GM23248 (cell line): ENCODE measurements at regions not wholly inside any gene's neighbourhood (a gene's known extent, or its start where the extent isn't known, plus 50 kb on each side); places are given as distances from the start of the nearest gene placed in this dataset.
"Not testable (repeated sequence)": the region's sequence is repeated elsewhere in the genome, so short reads cannot be mapped to it uniquely, and the experiment has no call there.

ENCODE experiments used
- DNase-seq: peaks from one replicate; pipeline ENCODE4 v3.0.0-alpha.2; 2015
- H2AFZ ChIP-seq: fragments of 200-600 bp; sonication (generic); 2 replicates; pipeline ENCODE4 v1.6.1; 2016; ENCODE audit warnings: antibody characterized with exemption
- H3F3A ChIP-seq: fragments of 200-600 bp; sonication (generic); 2 replicates; pipeline ENCODE4 v1.6.1; 2016; ENCODE audit warnings: mild to moderate bottlenecking, antibody characterized with exemption, mixed run types; ENCODE audit not compliant: insufficient read depth
- H3K27ac ChIP-seq: fragments of 200-600 bp; sonication (generic); 2 replicates; pipeline ENCODE4 v1.5.1; 2016; ENCODE audit warnings: mild to moderate bottlenecking
- H3K27me3 ChIP-seq: fragments of 200-600 bp; sonication (generic); replicated peaks from 2 replicates; pipeline ENCODE4 v1.6.1; 2016; ENCODE audit warnings: mild to moderate bottlenecking; ENCODE audit not compliant: insufficient read depth
- H3K36me3 ChIP-seq: fragments of 200-600 bp; sonication (generic); 2 replicates; pipeline ENCODE4 v1.6.1; 2016; ENCODE audit warnings: low read depth, mild to moderate bottlenecking
- H3K4me1 ChIP-seq: fragments of 200-600 bp; sonication (generic); 2 replicates; pipeline ENCODE4 v1.6.1; 2016; ENCODE audit warnings: mild to moderate bottlenecking; ENCODE audit not compliant: insufficient read depth
- H3K4me2 ChIP-seq: fragments of 200-600 bp; sonication (generic); one replicate; pipeline ENCODE4 v1.6.1; 2016; ENCODE audit warnings: mild to moderate bottlenecking; ENCODE audit not compliant: unreplicated experiment
- H3K4me3 ChIP-seq: fragments of 200-600 bp; sonication (generic); 2 replicates; pipeline ENCODE4 v1.5.1; 2016; ENCODE audit warnings: mild to moderate bottlenecking
- H3K79me2 ChIP-seq: fragments of 200-600 bp; sonication (generic); 2 replicates; pipeline ENCODE4 v1.6.1; 2016; ENCODE audit warnings: mild to moderate bottlenecking; ENCODE audit not compliant: insufficient read depth
- H3K9ac ChIP-seq: fragments of 200-600 bp; sonication (generic); 2 replicates; pipeline ENCODE4 v1.6.1; 2016; ENCODE audit warnings: mild to moderate bottlenecking
- H3K9me2 ChIP-seq: fragments of 200-600 bp; sonication (generic); 2 replicates; pipeline ENCODE4 v1.6.1; 2016; ENCODE audit warnings: mixed run types, mild to moderate bottlenecking, moderate library complexity; ENCODE audit not compliant: insufficient read depth
- H3K9me3 ChIP-seq: fragments of 200-600 bp; sonication (generic); one replicate; pipeline ENCODE4 v1.6.1; 2017; ENCODE audit warnings: low read depth
- H4K20me1 ChIP-seq: fragments of 200-600 bp; sonication (generic); 2 replicates; pipeline ENCODE4 v1.6.0; 2016; ENCODE audit not compliant: insufficient read depth
- EZH2 ChIP-seq: fragments of 200-600 bp; sonication (generic); IDR thresholded peaks from 2 replicates; pipeline ENCODE4 v1.6.1; 2018; ENCODE audit warnings: antibody characterized with exemption, mild to moderate bottlenecking; ENCODE audit not compliant: insufficient read depth, poor library complexity, severe bottlenecking
- EZH2phosphoT487 ChIP-seq: fragments of 200-600 bp; sonication (generic); IDR thresholded peaks from 2 replicates; pipeline ENCODE4 v1.6.1; 2018; ENCODE audit warnings: antibody characterized with exemption, moderate library complexity, mild to moderate bottlenecking, low read depth; ENCODE audit not compliant: insufficient read depth
- WGBS, 2 experiments: methylation state at CpG; one replicate each; pipeline ENCODE4 v1.1.6; 2015 to 2017; ENCODE audit warnings: low lambda C conversion rate in 2 of 2, low coverage in 1 of 2; ENCODE audit errors: missing lambda C conversion rate in 2 of 2; 5-methylcytosine and 5-hydroxymethylcytosine counted together
- in situ Hi-C: fragments of 300-500 bp; cut with MboI; formaldehyde crosslinking; loops from 2 replicates; pipeline ENCODE4 v1.15.0; 2020

DNA sequence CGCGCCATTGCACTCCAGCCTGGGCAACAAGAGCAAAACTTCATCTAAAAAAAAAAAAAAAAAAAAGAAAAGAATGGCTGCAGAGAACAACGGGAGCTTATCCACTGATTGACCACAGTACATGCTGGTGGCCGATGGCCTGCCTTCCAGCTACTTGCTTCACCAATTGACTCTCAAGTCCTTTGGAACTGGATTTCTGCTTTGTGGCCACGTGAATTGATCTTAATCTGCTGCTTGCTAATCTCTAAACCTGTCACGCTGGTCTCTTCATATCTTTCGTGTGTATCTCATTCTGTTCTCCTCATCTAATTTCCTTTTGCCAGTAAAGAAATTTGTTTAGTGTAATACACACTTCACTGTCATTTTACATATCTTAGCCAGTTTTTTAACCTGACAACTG is 512.5 kb upstream of the CNTNAP5 start:
- no peak overlapping the region for H3K9ac ChIP-seq
- in situ Hi-C loops = no loop called here
- DNase-seq = no peak
- no peaks in the 10 kb centered on the region for H3K79me2 ChIP-seq
- no peaks in the 10 kb centered on the region for H3F3A ChIP-seq
- no peaks in the 10 kb centered on the region for H3K27me3 ChIP-seq
- no peak overlapping the region for H3K27ac ChIP-seq
- H2AFZ ChIP-seq = no peak overlapping the region
- TF ChIP-seq EZH2 = no peak
- TF ChIP-seq EZH2phosphoT487 = no peak
- no peaks in the 10 kb centered on the region for H3K9me2 ChIP-seq
- H4K20me1 ChIP-seq = no peaks in the 10 kb centered on the region
- no peaks in the 10 kb centered on the region for H3K4me1 ChIP-seq
- no peaks in the 10 kb centered on the region for H3K36me3 ChIP-seq
- H3K4me2 ChIP-seq = no peak overlapping the region
- H3K4me3 ChIP-seq = no peak overlapping the region
- 54 to 61% methylated on average over 7 of the region's 7 CpGs for WGBS, 2 experiments
- H3K9me3 ChIP-seq = no peaks in the 10 kb centered on the region

DNA sequence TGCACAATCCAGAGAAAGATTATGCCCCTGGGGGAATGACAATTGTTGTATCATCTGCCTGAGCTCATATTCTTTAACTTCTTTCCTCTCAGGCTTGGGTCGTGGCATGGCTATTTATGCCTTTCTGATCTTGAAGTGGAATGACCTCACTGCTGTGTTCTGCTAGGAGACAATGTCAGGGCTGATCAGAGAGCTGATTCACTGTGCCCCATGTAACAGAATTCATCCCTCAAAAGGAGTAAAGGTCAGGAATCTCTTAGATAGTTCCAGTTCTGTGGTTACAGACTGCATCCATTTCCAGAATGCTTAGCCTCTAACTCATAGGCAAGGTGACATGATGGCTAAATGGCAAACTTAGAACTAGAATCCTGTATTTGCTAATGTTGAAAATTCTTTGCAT is 511.7 kb upstream of the CNTNAP5 start:
- H3K9me2 ChIP-seq = no peaks in the 10 kb centered on the region
- H3K27ac ChIP-seq = no peak overlapping the region
- H4K20me1 ChIP-seq = no peaks in the 10 kb centered on the region
- no peaks in the 10 kb centered on the region for H3K4me1 ChIP-seq
- H3K4me3 ChIP-seq = no peak overlapping the region
- in situ Hi-C loops = no loop called here
- no peaks in the 10 kb centered on the region for H3K79me2 ChIP-seq
- no peaks in the 10 kb centered on the region for H3K36me3 ChIP-seq
- no peaks in the 10 kb centered on the region for H3K27me3 ChIP-seq
- no peak overlapping the region for H3K4me2 ChIP-seq
- DNase-seq = no peak
- no peak overlapping the region for H2AFZ ChIP-seq
- H3K9ac ChIP-seq = no peak overlapping the region
- no peaks in the 10 kb centered on the region for H3K9me3 ChIP-seq
- H3F3A ChIP-seq = no peaks in the 10 kb centered on the region
- TF ChIP-seq EZH2phosphoT487 (no peak), EZH2 (no peak)
- 0% methylated on average over 1 of the region's 1 CpG for WGBS, 2 experiments

DNA sequence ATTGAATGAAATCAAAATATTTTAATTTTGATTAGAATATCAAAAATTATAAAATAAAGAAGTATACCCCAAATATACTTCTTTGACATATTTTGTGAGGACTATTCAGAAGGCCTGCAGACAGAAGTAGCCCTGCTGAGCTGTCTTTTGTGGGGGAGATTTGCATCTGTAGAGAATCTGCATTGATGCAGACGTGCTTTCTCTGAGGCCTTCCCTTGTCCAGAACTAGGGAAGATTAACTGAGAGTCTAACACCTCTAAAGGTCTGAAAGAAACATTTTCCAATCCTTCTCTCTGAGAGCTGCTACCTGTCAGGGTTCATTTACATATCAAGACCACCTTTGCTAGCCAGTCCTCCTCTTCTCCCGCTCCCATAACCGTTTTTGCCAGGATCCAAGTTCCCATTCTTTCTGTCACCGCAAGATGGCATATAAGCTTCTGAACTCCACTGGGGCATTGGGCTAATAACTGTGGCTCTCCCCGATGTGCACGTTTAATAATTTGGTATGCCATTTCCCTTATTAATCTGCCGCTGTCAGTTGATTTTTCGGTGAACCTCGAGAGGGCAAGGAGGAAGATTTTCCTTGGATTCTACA is 510.4 kb upstream of the CNTNAP5 start:
- in situ Hi-C loops = no loop called here

DNA sequence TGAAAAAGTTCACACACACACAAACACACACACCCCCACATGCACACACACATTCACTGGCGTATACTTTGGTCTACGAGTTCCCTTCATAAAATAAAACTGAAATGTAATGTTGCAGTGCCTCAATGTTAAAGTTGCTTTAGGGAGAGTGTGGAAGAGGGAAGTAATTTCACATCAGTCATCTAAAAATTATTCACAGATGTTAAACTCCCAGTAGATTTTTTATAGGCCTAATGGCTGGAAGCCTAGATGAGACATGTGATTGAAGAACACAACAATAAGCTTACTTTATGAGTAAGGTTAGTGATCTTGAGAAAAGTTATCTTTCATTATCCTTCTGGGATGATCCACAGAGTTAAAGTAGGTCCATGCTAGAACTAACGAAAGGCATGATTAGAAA is 506.7 kb upstream of the CNTNAP5 start:
- Histone ChIP-seq H3K27ac (no peak overlapping the region), H3K9ac (no peak overlapping the region), H3K9me3 (no peaks in the 10 kb centered on the region), H3F3A (no peaks in the 10 kb centered on the region), H3K79me2 (no peaks in the 10 kb centered on the region), H3K36me3 (no peaks in the 10 kb centered on the region), H4K20me1 (no peaks in the 10 kb centered on the region), H3K4me1 (no peaks in the 10 kb centered on the region), H3K4me3 (no peak overlapping the region), H2AFZ (no peak overlapping the region), H3K4me2 (no peak overlapping the region), H3K9me2 (no peaks in the 10 kb centered on the region), H3K27me3 (no peaks in the 10 kb centered on the region)
- 1 to 5% methylated on average over 3 of the region's 3 CpGs for WGBS, 2 experiments
- in situ Hi-C loops = no loop called here
- TF ChIP-seq EZH2 (no peak), EZH2phosphoT487 (no peak)
- DNase-seq = peak; percentile 8

More for the DNA sequence above, 510.4 kb upstream of the CNTNAP5 start:
- Histone ChIP-seq H3K9me2 (no peaks in the 10 kb centered on the region), H3K36me3 (no peaks in the 10 kb centered on the region), H3K9ac (no peak overlapping the region), H4K20me1 (no peaks in the 10 kb centered on the region), H3K4me1 (no peaks in the 10 kb centered on the region), H3K27me3 (no peaks in the 10 kb centered on the region), H3K27ac (no peak overlapping the region), H3K79me2 (no peaks in the 10 kb centered on the region), H3F3A (no peaks in the 10 kb centered on the region), H3K9me3 (no peaks in the 10 kb centered on the region), H3K4me3 (no peak overlapping the region), H2AFZ (no peak overlapping the region), H3K4me2 (no peak overlapping the region)
- WGBS, 2 experiments = 57 to 64% methylated on average over 9 of the region's 9 CpGs
- no peak for DNase-seq
- TF ChIP-seq EZH2phosphoT487 (no peak), EZH2 (no peak)

DNA sequence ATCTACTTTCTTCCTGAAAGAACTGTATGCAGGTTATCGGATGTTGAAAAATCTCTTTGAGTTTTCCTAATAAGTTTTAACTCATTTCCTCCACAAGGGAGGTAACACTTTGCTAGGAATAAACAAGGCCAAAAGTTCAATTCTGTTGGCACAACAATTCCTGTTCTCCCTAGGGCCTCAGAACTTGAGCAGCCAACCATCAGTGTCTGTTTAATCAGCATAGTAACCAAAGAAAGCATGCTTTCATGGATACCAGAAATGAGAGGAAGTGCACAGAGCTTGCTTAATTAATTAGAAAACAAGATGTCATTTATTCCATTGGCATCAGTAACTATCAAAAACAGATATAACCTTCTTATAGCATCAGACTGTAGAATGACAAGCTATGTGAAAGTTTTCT is 503.2 kb upstream of the CNTNAP5 start:
- DNase-seq = no peak
- Histone ChIP-seq H3K9ac (no peak overlapping the region), H3F3A (no peaks in the 10 kb centered on the region), H3K9me3 (no peaks in the 10 kb centered on the region), H3K36me3 (no peaks in the 10 kb centered on the region), H3K9me2 (no peaks in the 10 kb centered on the region), H2AFZ (no peak overlapping the region), H4K20me1 (no peaks in the 10 kb centered on the region), H3K4me2 (no peak overlapping the region), H3K27ac (no peak overlapping the region), H3K79me2 (no peaks in the 10 kb centered on the region), H3K4me3 (no peak overlapping the region), H3K4me1 (no peaks in the 10 kb centered on the region), H3K27me3 (no peaks in the 10 kb centered on the region)
- in situ Hi-C loops = no loop called here
- 5 to 15% methylated on average over 1 of the region's 1 CpG for WGBS, 2 experiments
- TF ChIP-seq EZH2 (no peak), EZH2phosphoT487 (no peak)

DNA sequence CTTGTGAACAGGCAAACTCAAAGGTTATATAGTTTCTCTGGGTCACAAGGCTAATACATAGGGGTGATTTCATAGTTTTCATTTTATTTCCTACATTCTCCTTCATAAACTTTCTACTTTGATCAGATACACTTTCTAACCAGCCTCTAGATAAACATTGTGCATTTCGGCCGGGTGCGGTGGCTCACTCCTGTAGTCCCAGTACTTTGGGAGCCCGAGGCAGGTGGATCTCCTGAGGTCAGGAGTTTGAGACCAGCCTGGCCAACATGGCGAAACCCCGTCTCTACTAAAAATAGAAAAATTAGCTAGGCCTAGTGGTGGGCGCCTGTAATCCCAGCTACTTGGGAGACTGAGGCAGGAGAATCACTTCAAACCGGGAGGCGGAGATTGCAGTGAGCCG is 502.6 kb upstream of the CNTNAP5 start:
- H3K27ac ChIP-seq, H2AFZ ChIP-seq, H3K9ac ChIP-seq, H3K9me2 ChIP-seq, H3F3A ChIP-seq, H4K20me1 ChIP-seq, H3K4me2 ChIP-seq, H3K4me3 ChIP-seq, H3K27me3 ChIP-seq, in situ Hi-C loops, DNase-seq, H3K9me3 ChIP-seq, H3K36me3 ChIP-seq, H3K4me1 ChIP-seq, H3K79me2 ChIP-seq: not testable (repeated sequence)
- 65% methylated on average over 10 of the region's 10 CpGs for WGBS, 2 experiments
